ENCODE measurements at regions not wholly inside any gene's neighbourhood (a gene's known extent, or its start where the extent isn't known, plus 50 kb on each side); places are given as distances from the start of the nearest gene placed in this dataset.

- DNase-seq (ENCODE audit: low read depth, low spot score), result no peak
- Histone ChIP-seq H3K4me1 (ENCODE audit: insufficient read depth, insufficient read length) (no peaks in the 10 kb centered on the region), H3K9ac (ENCODE audit: insufficient read length, low read depth) (no peak overlapping the region), H3K4me3 (ENCODE audit: insufficient read length, low read depth) (no peak overlapping the region), H3K9me3 (ENCODE audit: insufficient read depth, low read length) (no peaks in the 10 kb centered on the region), H3K36me3 (ENCODE audit: insufficient read depth, insufficient read length, low read length) (no peaks in the 10 kb centered on the region), H3K27me3 (ENCODE audit: insufficient read depth, insufficient read length) (no peaks in the 10 kb centered on the region)
- TF ChIP-seq YY1 (IDR thresholded peaks at IDR 0.05; ENCODE audit: insufficient read depth, insufficient read length) (no peak), ZNF274 (IDR thresholded peaks at IDR 0.05; ENCODE audit: low read depth, low read length) (no peak), SUZ12 (IDR thresholded peaks at IDR 0.05; ENCODE audit: extremely low read depth, insufficient read depth, insufficient read length) (no peak)
These were observed 155.1 kb downstream of the ZNF518B start for GRCh38 chr4:10302096-10302495.

DNA sequence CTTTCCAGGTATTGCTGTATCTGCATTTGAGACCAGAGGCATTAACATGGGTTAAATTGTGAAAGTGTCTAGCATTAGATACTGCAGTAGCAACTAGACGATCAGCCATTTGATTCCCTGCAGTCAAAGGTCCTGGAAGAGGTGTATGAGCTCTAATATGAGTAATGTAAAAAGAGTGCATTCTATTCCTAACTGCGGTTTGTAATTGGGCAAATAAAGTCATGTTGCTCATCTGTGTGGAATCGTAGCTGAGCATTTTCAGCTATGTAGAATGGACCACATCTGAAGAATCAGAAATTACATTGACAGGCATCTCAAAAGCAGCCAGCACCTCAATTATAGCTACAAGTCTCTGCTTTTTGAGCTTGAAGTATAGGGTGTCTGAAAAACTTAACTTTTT lies 157.6 kb downstream of the ZNF518B start:
- Histone ChIP-seq H3K36me3 (ENCODE audit: insufficient read depth, insufficient read length, low read length) (no peaks in the 10 kb centered on the region), H3K9me3 (ENCODE audit: insufficient read depth, low read length) (no peaks in the 10 kb centered on the region), H3K4me1 (ENCODE audit: insufficient read depth, insufficient read length) (no peaks in the 10 kb centered on the region), H3K9ac (ENCODE audit: insufficient read length, low read depth) (no peak overlapping the region), H3K4me3 (ENCODE audit: insufficient read length, low read depth) (no peak overlapping the region), H3K27me3 (ENCODE audit: insufficient read depth, insufficient read length) (no peaks in the 10 kb centered on the region)
- DNase-seq (ENCODE audit: low read depth, low spot score), result no peak
- TF ChIP-seq ZNF274 (IDR thresholded peaks at IDR 0.05; ENCODE audit: low read depth, low read length) (no peak), SUZ12 (IDR thresholded peaks at IDR 0.05; ENCODE audit: extremely low read depth, insufficient read depth, insufficient read length) (no peak), YY1 (IDR thresholded peaks at IDR 0.05; ENCODE audit: insufficient read depth, insufficient read length) (no peak)

DNA sequence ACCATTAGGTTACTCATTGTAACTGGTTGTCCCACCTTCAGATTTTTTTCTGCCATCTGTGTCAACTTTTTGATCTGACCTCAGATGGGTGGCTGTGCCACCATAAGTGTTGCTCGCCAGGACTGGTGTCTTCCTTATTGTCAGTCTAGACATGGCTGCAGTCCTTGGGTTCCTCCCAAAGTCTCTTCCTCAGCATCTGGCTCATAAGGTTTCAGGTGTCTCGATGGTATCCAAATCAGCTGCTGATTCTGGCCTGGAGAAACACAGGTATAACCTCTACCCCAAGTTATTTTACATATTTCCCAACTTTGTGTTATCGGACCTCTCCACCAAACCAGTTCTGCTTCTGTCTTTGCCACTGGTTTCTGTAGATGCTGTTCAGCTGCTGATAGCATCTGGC lies 158.5 kb downstream of the ZNF518B start:
- Histone ChIP-seq H3K9ac (ENCODE audit: insufficient read length, low read depth) (no peak overlapping the region), H3K27me3 (ENCODE audit: insufficient read depth, insufficient read length) (no peaks in the 10 kb centered on the region), H3K4me3 (ENCODE audit: insufficient read length, low read depth) (no peak overlapping the region), H3K36me3 (ENCODE audit: insufficient read depth, insufficient read length, low read length) (no peaks in the 10 kb centered on the region), H3K4me1 (ENCODE audit: insufficient read depth, insufficient read length) (no peaks in the 10 kb centered on the region), H3K9me3 (ENCODE audit: insufficient read depth, low read length) (no peaks in the 10 kb centered on the region)
- DNase-seq (ENCODE audit: low read depth, low spot score), result no peak
- TF ChIP-seq ZNF274 (IDR thresholded peaks at IDR 0.05; ENCODE audit: low read depth, low read length) (no peak), SUZ12 (IDR thresholded peaks at IDR 0.05; ENCODE audit: extremely low read depth, insufficient read depth, insufficient read length) (no peak), YY1 (IDR thresholded peaks at IDR 0.05; ENCODE audit: insufficient read depth, insufficient read length) (no peak)

GRCh38 chr4:10296730-10297129 lies 160.5 kb downstream of the ZNF518B start:
- no peak for TF ChIP-seq YY1 (IDR thresholded peaks at IDR 0.05; ENCODE audit: insufficient read depth, insufficient read length)
- no peak for TF ChIP-seq ZNF274 (IDR thresholded peaks at IDR 0.05; ENCODE audit: low read depth, low read length)
- TF ChIP-seq SUZ12 (IDR thresholded peaks at IDR 0.05; ENCODE audit: extremely low read depth, insufficient read depth, insufficient read length), result no peak
- Histone ChIP-seq H3K27me3 (ENCODE audit: insufficient read depth, insufficient read length) (no peaks in the 10 kb centered on the region), H3K36me3 (ENCODE audit: insufficient read depth, insufficient read length, low read length) (no peaks in the 10 kb centered on the region), H3K9ac (ENCODE audit: insufficient read length, low read depth) (no peak overlapping the region), H3K4me3 (ENCODE audit: insufficient read length, low read depth) (no peak overlapping the region), H3K9me3 (ENCODE audit: insufficient read depth, low read length) (no peaks in the 10 kb centered on the region), H3K4me1 (ENCODE audit: insufficient read depth, insufficient read length) (no peaks in the 10 kb centered on the region)
- peak; percentile 5 for DNase-seq (ENCODE audit: low read depth, low spot score)

DNA sequence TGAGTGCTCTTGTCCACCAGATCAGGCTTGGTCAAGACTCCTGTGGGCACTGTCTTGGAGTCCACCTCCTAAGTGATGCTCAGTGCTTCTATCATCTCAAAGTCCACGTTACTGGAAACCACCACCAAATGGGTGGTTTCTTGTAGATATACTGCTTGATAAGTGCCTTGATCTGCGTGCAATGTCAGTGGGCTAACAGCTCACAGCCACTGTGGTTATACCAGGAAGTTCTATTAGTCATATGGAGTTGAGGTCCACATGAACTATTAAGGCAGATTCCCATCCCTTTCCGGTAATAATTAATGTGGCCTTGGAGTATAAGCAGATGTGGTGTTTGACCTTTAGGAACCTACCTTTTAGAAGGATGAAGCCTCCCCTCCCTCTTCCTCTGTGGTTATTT lies 161.9 kb downstream of the ZNF518B start:
- DNase-seq (ENCODE audit: low read depth, low spot score), result no peak
- no peaks in the 10 kb centered on the region for H3K36me3 ChIP-seq (ENCODE audit: insufficient read depth, insufficient read length, low read length)
- no peaks in the 10 kb centered on the region for H3K4me1 ChIP-seq (ENCODE audit: insufficient read depth, insufficient read length)
- TF ChIP-seq YY1 (IDR thresholded peaks at IDR 0.05; ENCODE audit: insufficient read depth, insufficient read length), result no peak
- TF ChIP-seq ZNF274 (IDR thresholded peaks at IDR 0.05; ENCODE audit: low read depth, low read length), result no peak
- no peaks in the 10 kb centered on the region for H3K9me3 ChIP-seq (ENCODE audit: insufficient read depth, low read length)
- no peak overlapping the region for H3K9ac ChIP-seq (ENCODE audit: insufficient read length, low read depth)
- H3K4me3 ChIP-seq (ENCODE audit: insufficient read length, low read depth), result no peak overlapping the region
- no peaks in the 10 kb centered on the region for H3K27me3 ChIP-seq (ENCODE audit: insufficient read depth, insufficient read length)

DNA sequence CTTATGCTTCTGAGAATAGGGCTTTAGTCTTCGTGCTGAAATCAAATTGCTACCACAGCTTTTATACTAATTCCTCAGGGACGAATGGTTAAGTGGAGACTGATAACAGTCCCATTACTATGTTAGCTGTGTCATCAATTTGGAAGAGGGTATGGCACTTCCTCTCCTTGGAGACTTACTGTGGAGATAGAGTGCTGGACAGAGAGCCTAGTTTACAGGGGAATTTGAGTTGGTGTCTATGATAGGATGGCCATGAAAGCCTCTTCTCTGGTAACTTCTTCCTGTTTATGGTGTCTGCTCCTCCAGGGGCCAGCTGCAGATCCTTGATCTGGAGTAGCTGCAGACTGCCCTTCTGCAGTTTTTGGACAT lies 167.7 kb downstream of the ZNF518B start:
- H3K27me3 ChIP-seq (ENCODE audit: insufficient read depth, insufficient read length), result no peaks in the 10 kb centered on the region
- TF ChIP-seq SUZ12 (IDR thresholded peaks at IDR 0.05; ENCODE audit: extremely low read depth, insufficient read depth, insufficient read length) (no peak), ZNF274 (IDR thresholded peaks at IDR 0.05; ENCODE audit: low read depth, low read length) (no peak), YY1 (IDR thresholded peaks at IDR 0.05; ENCODE audit: insufficient read depth, insufficient read length) (no peak)
- no peak overlapping the region for H3K9ac ChIP-seq (ENCODE audit: insufficient read length, low read depth)

GRCh38 chr4:10288830-10289537 lies 168.2 kb downstream of the ZNF518B start:
- Histone ChIP-seq H3K4me3 (ENCODE audit: insufficient read length, low read depth) (no peak overlapping the region), H3K4me1 (ENCODE audit: insufficient read depth, insufficient read length) (no peaks in the 10 kb centered on the region), H3K9ac (ENCODE audit: insufficient read length, low read depth) (no peak overlapping the region), H3K9me3 (ENCODE audit: insufficient read depth, low read length) (no peaks in the 10 kb centered on the region), H3K27me3 (ENCODE audit: insufficient read depth, insufficient read length) (no peaks in the 10 kb centered on the region), H3K36me3 (ENCODE audit: insufficient read depth, insufficient read length, low read length) (no peaks in the 10 kb centered on the region)
- DNase-seq (ENCODE audit: low read depth, low spot score), result no peak
- no peak for TF ChIP-seq ZNF274 (IDR thresholded peaks at IDR 0.05; ENCODE audit: low read depth, low read length)
- TF ChIP-seq SUZ12 (IDR thresholded peaks at IDR 0.05; ENCODE audit: extremely low read depth, insufficient read depth, insufficient read length), result no peak
- no peak for TF ChIP-seq YY1 (IDR thresholded peaks at IDR 0.05; ENCODE audit: insufficient read depth, insufficient read length)

More for the DNA sequence above, 167.7 kb downstream of the ZNF518B start:
- Histone ChIP-seq H3K36me3 (ENCODE audit: insufficient read depth, insufficient read length, low read length) (no peaks in the 10 kb centered on the region), H3K9me3 (ENCODE audit: insufficient read depth, low read length) (no peaks in the 10 kb centered on the region), H3K4me3 (ENCODE audit: insufficient read length, low read depth) (no peak overlapping the region), H3K4me1 (ENCODE audit: insufficient read depth, insufficient read length) (no peaks in the 10 kb centered on the region)
- DNase-seq (ENCODE audit: low read depth, low spot score), result no peak

Data from NT2/D1 (cell line).